ENCODE measurements at regions not wholly inside any gene's neighbourhood (a gene's known extent, or its start where the extent isn't known, plus 50 kb on each side); places are given as distances from the start of the nearest gene placed in this dataset.

- no peaks in the 10 kb centered on the region for H3K27me3 Mint-ChIP-seq (ENCODE audit: unreplicated experiment)
- intact Hi-C loops (cut with micrococcal nuclease; ENCODE audit: unreplicated experiment) = no loop called here
- H3K36me3 Mint-ChIP-seq (ENCODE audit: insufficient read depth, unreplicated experiment) = no peaks in the 10 kb centered on the region
- no peak overlapping the region for H3K4me3 Mint-ChIP-seq (ENCODE audit: low read depth, unreplicated experiment)
- no peaks in the 10 kb centered on the region for H3K4me1 Mint-ChIP-seq (ENCODE audit: low read depth, unreplicated experiment)
- H3K27ac Mint-ChIP-seq (ENCODE audit: unreplicated experiment) = no peak overlapping the region
- CTCF ChIA-PET = no interaction called here
- TF ChIP-seq CTCF (IDR thresholded peaks at IDR 0.05; ENCODE audit: unreplicated experiment) = no peak
- BruUV-seq (replicated peaks) = no TSS peak
- no peaks in the 10 kb centered on the region for H3K9me3 Mint-ChIP-seq (ENCODE audit: low read depth, unreplicated experiment)
- DNase-seq = no peak
Observed at GRCh38 chr20:24207803-24208300, 219.3 kb upstream of the GGTLC1 start.

- intact Hi-C loops (cut with micrococcal nuclease; ENCODE audit: unreplicated experiment) = no loop called here
- CTCF ChIA-PET = no interaction called here
Observed at GRCh38 chr20:24206995-24207394, 218.4 kb upstream of the GGTLC1 start.

GRCh38 chr20:24203526-24204183 is 215.1 kb upstream of the GGTLC1 start:
- H3K27ac Mint-ChIP-seq (ENCODE audit: unreplicated experiment) = no peak overlapping the region
- TF ChIP-seq CTCF (IDR thresholded peaks at IDR 0.05; ENCODE audit: unreplicated experiment) = no peak
- no peaks in the 10 kb centered on the region for H3K36me3 Mint-ChIP-seq (ENCODE audit: insufficient read depth, unreplicated experiment)
- CTCF ChIA-PET = no interaction called here
- no peak overlapping the region for H3K4me3 Mint-ChIP-seq (ENCODE audit: low read depth, unreplicated experiment)
- H3K27me3 Mint-ChIP-seq (ENCODE audit: unreplicated experiment) = no peaks in the 10 kb centered on the region
- DNase-seq = no peak
- BruUV-seq (replicated peaks) = no TSS peak
- intact Hi-C loops (cut with micrococcal nuclease; ENCODE audit: unreplicated experiment) = no loop called here
- H3K9me3 Mint-ChIP-seq (ENCODE audit: low read depth, unreplicated experiment) = no peaks in the 10 kb centered on the region
- H3K4me1 Mint-ChIP-seq (ENCODE audit: low read depth, unreplicated experiment) = no peaks in the 10 kb centered on the region

More at GRCh38 chr20:24206995-24207394, 218.4 kb upstream of the GGTLC1 start:
- Mint-ChIP-seq H3K27me3 (ENCODE audit: unreplicated experiment) (no peaks in the 10 kb centered on the region), H3K27ac (ENCODE audit: unreplicated experiment) (no peak overlapping the region), H3K4me1 (ENCODE audit: low read depth, unreplicated experiment) (no peaks in the 10 kb centered on the region), H3K9me3 (ENCODE audit: low read depth, unreplicated experiment) (no peaks in the 10 kb centered on the region), H3K36me3 (ENCODE audit: insufficient read depth, unreplicated experiment) (no peaks in the 10 kb centered on the region), H3K4me3 (ENCODE audit: low read depth, unreplicated experiment) (no peak overlapping the region)
- DNase-seq = no peak
- TF ChIP-seq CTCF (IDR thresholded peaks at IDR 0.05; ENCODE audit: unreplicated experiment) = no peak
- BruUV-seq (replicated peaks) = no TSS peak

- no peak for TF ChIP-seq CTCF (IDR thresholded peaks at IDR 0.05; ENCODE audit: unreplicated experiment)
- Mint-ChIP-seq H3K9me3 (ENCODE audit: low read depth, unreplicated experiment) (no peaks in the 10 kb centered on the region), H3K27me3 (ENCODE audit: unreplicated experiment) (no peaks in the 10 kb centered on the region), H3K27ac (ENCODE audit: unreplicated experiment) (no peak overlapping the region), H3K4me3 (ENCODE audit: low read depth, unreplicated experiment) (no peak overlapping the region), H3K36me3 (ENCODE audit: insufficient read depth, unreplicated experiment) (no peaks in the 10 kb centered on the region), H3K4me1 (ENCODE audit: low read depth, unreplicated experiment) (no peaks in the 10 kb centered on the region)
- intact Hi-C loops (cut with micrococcal nuclease; ENCODE audit: unreplicated experiment) = loop anchor here (10.0 kb wide), 1 partner anchor 55 kb away; no protein-coding TSS in a partner anchor
- DNase-seq = no peak
- CTCF ChIA-PET = no interaction called here
- BruUV-seq (replicated peaks) = no TSS peak
Observed at GRCh38 chr20:24199501-24199900, 210.9 kb upstream of the GGTLC1 start.
